ENCODE measurements at regions not wholly inside any gene's neighbourhood (a gene's known extent, or its start where the extent isn't known, plus 50 kb on each side); places are given as distances from the start of the nearest gene placed in this dataset.

GRCh38 chr17:17398188-17398942 lies 78.4 kb upstream of the MED9 start:
- FAIRE-seq = no peak
- WGBS, 3 donors = 68 to 69% (median 68%) methylated on average over 8 of the region's 8 CpGs
- peak overlapping the region in 1 of 3 donors; percentile 52 for H3K27ac ChIP-seq (ENCODE audit: low read depth in 1 of 3, low read length in 2 of 3)
- no peaks in the 10 kb centered on the region for H3K36me3 ChIP-seq (ENCODE audit: control insufficient read depth in 3 of 3, insufficient read depth in 2 of 3, low read depth in 1 of 3, low read length in 3 of 3)
- H3K4me1 ChIP-seq (ENCODE audit: control insufficient read depth in 3 of 3, insufficient read depth in 2 of 3, low read depth in 1 of 3, low read length in 2 of 3) = no peaks in the 10 kb centered on the region
- no peak overlapping the region for H3K4me3 ChIP-seq (ENCODE audit: low read depth in 1 of 3, low read length in 3 of 3)
- DNase-seq = no peak
- H3K27me3 ChIP-seq (ENCODE audit: control insufficient read depth in 3 of 3, insufficient read depth in 3 of 3, low read length in 3 of 3) = peaks cover 0 to 3% (median 0%) of the 10 kb centered on the region in 3 donors
- peaks cover 0 to 5% of the 10 kb centered on the region in 2 donors for H3K9me3 ChIP-seq (ENCODE audit: control insufficient read depth in 2 of 2, insufficient read depth in 1 of 2, low read depth in 1 of 2, low read length in 1 of 2)

GRCh38 chr17:17398943-17399926 lies 77.6 kb upstream of the MED9 start:
- FAIRE-seq (no peak), DNase-seq (no peak)
- peaks cover 0 to 5% of the 10 kb centered on the region in 2 donors for H3K9me3 ChIP-seq (ENCODE audit: control insufficient read depth in 2 of 2, insufficient read depth in 1 of 2, low read depth in 1 of 2, low read length in 1 of 2)
- no peak overlapping the region for H3K4me3 ChIP-seq (ENCODE audit: low read depth in 1 of 3, low read length in 3 of 3)
- H3K27ac ChIP-seq (ENCODE audit: low read depth in 1 of 3, low read length in 2 of 3) = peak overlapping the region in 1 of 3 donors; percentile 52
- H3K4me1 ChIP-seq (ENCODE audit: control insufficient read depth in 3 of 3, insufficient read depth in 2 of 3, low read depth in 1 of 3, low read length in 2 of 3) = peaks cover 0 to 4% (median 0%) of the 10 kb centered on the region in 3 donors
- peaks cover 0 to 3% (median 0%) of the 10 kb centered on the region in 3 donors for H3K27me3 ChIP-seq (ENCODE audit: control insufficient read depth in 3 of 3, insufficient read depth in 3 of 3, low read length in 3 of 3)
- no peaks in the 10 kb centered on the region for H3K36me3 ChIP-seq (ENCODE audit: control insufficient read depth in 3 of 3, insufficient read depth in 2 of 3, low read depth in 1 of 3, low read length in 3 of 3)
- WGBS, 3 donors = 83 to 84% (median 84%) methylated on average over 15 of the region's 15 CpGs

- Histone ChIP-seq H3K27ac (ENCODE audit: low read depth in 1 of 3, low read length in 2 of 3) (no peak overlapping the region), H3K36me3 (ENCODE audit: control insufficient read depth in 3 of 3, insufficient read depth in 2 of 3, low read depth in 1 of 3, low read length in 3 of 3) (no peaks in the 10 kb centered on the region), H3K4me1 (ENCODE audit: control insufficient read depth in 3 of 3, insufficient read depth in 2 of 3, low read depth in 1 of 3, low read length in 2 of 3) (peaks cover 0 to 4% (median 0%) of the 10 kb centered on the region in 3 donors), H3K27me3 (ENCODE audit: control insufficient read depth in 3 of 3, insufficient read depth in 3 of 3, low read length in 3 of 3) (peaks cover 0 to 3% (median 0%) of the 10 kb centered on the region in 3 donors), H3K9me3 (ENCODE audit: control insufficient read depth in 2 of 2, insufficient read depth in 1 of 2, low read depth in 1 of 2, low read length in 1 of 2) (peaks cover 0 to 5% of the 10 kb centered on the region in 2 donors), H3K4me3 (ENCODE audit: low read depth in 1 of 3, low read length in 3 of 3) (no peak overlapping the region)
- DNase-seq (no peak), FAIRE-seq (no peak)
- 87 to 90% (median 87%) methylated on average over 12 of the region's 12 CpGs for WGBS, 3 donors
These were observed 76.7 kb upstream of the MED9 start for GRCh38 chr17:17400070-17400469.

- Histone ChIP-seq H3K4me3 (ENCODE audit: low read depth in 1 of 3, low read length in 3 of 3) (no peak overlapping the region), H3K27ac (ENCODE audit: low read depth in 1 of 3, low read length in 2 of 3) (no peak overlapping the region), H3K4me1 (ENCODE audit: control insufficient read depth in 3 of 3, insufficient read depth in 2 of 3, low read depth in 1 of 3, low read length in 2 of 3) (peaks cover 0 to 4% (median 0%) of the 10 kb centered on the region in 3 donors), H3K36me3 (ENCODE audit: control insufficient read depth in 3 of 3, insufficient read depth in 2 of 3, low read depth in 1 of 3, low read length in 3 of 3) (no peaks in the 10 kb centered on the region), H3K27me3 (ENCODE audit: control insufficient read depth in 3 of 3, insufficient read depth in 3 of 3, low read length in 3 of 3) (peaks cover 0 to 5% (median 0%) of the 10 kb centered on the region in 3 donors), H3K9me3 (ENCODE audit: control insufficient read depth in 2 of 2, insufficient read depth in 1 of 2, low read depth in 1 of 2, low read length in 1 of 2) (peaks cover 0 to 5% of the 10 kb centered on the region in 2 donors)
- no peak for DNase-seq
- 81 to 85% (median 84%) methylated on average over 14 of the region's 14 CpGs for WGBS, 3 donors
- FAIRE-seq = no peak
These were observed 76.1 kb upstream of the MED9 start for GRCh38 chr17:17400566-17401184.

- no peak for FAIRE-seq
- no peak overlapping the region for H3K4me3 ChIP-seq (ENCODE audit: low read depth in 1 of 3, low read length in 3 of 3)
- 52 to 73% (median 70%) methylated on average over 12 of the region's 12 CpGs for WGBS, 3 donors
These were observed 75.5 kb upstream of the MED9 start for GRCh38 chr17:17401271-17401781.

GRCh38 chr17:17402558-17402957 lies 74.2 kb upstream of the MED9 start:
- Histone ChIP-seq H3K27me3 (ENCODE audit: control insufficient read depth in 3 of 3, insufficient read depth in 3 of 3, low read length in 3 of 3) (peaks cover 0 to 5% (median 0%) of the 10 kb centered on the region in 3 donors), H3K36me3 (ENCODE audit: control insufficient read depth in 3 of 3, insufficient read depth in 2 of 3, low read depth in 1 of 3, low read length in 3 of 3) (no peaks in the 10 kb centered on the region), H3K4me3 (ENCODE audit: low read depth in 1 of 3, low read length in 3 of 3) (no peak overlapping the region), H3K27ac (ENCODE audit: low read depth in 1 of 3, low read length in 2 of 3) (no peak overlapping the region), H3K4me1 (ENCODE audit: control insufficient read depth in 3 of 3, insufficient read depth in 2 of 3, low read depth in 1 of 3, low read length in 2 of 3) (peaks cover 0 to 4% (median 0%) of the 10 kb centered on the region in 3 donors), H3K9me3 (ENCODE audit: control insufficient read depth in 2 of 2, insufficient read depth in 1 of 2, low read depth in 1 of 2, low read length in 1 of 2) (no peaks in the 10 kb centered on the region)
- 83 to 88% (median 84%) methylated on average over 6 of the region's 6 CpGs for WGBS, 3 donors
- no peak for FAIRE-seq
- DNase-seq = no peak

More at GRCh38 chr17:17401271-17401781, 75.5 kb upstream of the MED9 start:
- peaks cover 0 to 4% (median 0%) of the 10 kb centered on the region in 3 donors for H3K4me1 ChIP-seq (ENCODE audit: control insufficient read depth in 3 of 3, insufficient read depth in 2 of 3, low read depth in 1 of 3, low read length in 2 of 3)
- H3K36me3 ChIP-seq (ENCODE audit: control insufficient read depth in 3 of 3, insufficient read depth in 2 of 3, low read depth in 1 of 3, low read length in 3 of 3) = no peaks in the 10 kb centered on the region
- peaks cover 0 to 5% (median 0%) of the 10 kb centered on the region in 3 donors for H3K27me3 ChIP-seq (ENCODE audit: control insufficient read depth in 3 of 3, insufficient read depth in 3 of 3, low read length in 3 of 3)
- peaks cover 0 to 3% of the 10 kb centered on the region in 2 donors for H3K9me3 ChIP-seq (ENCODE audit: control insufficient read depth in 2 of 2, insufficient read depth in 1 of 2, low read depth in 1 of 2, low read length in 1 of 2)
- no peak overlapping the region for H3K27ac ChIP-seq (ENCODE audit: low read depth in 1 of 3, low read length in 2 of 3)
- DNase-seq = no peak

- FAIRE-seq (no peak), DNase-seq (no peak)
- no peak overlapping the region for H3K4me3 ChIP-seq (ENCODE audit: low read depth in 1 of 3, low read length in 3 of 3)
- peaks cover 0 to 4% (median 0%) of the 10 kb centered on the region in 3 donors for H3K4me1 ChIP-seq (ENCODE audit: control insufficient read depth in 3 of 3, insufficient read depth in 2 of 3, low read depth in 1 of 3, low read length in 2 of 3)
- no peaks in the 10 kb centered on the region for H3K9me3 ChIP-seq (ENCODE audit: control insufficient read depth in 2 of 2, insufficient read depth in 1 of 2, low read depth in 1 of 2, low read length in 1 of 2)
- H3K36me3 ChIP-seq (ENCODE audit: control insufficient read depth in 3 of 3, insufficient read depth in 2 of 3, low read depth in 1 of 3, low read length in 3 of 3) = no peaks in the 10 kb centered on the region
- 76 to 91% (median 87%) methylated on average over 6 of the region's 6 CpGs for WGBS, 3 donors
- H3K27ac ChIP-seq (ENCODE audit: low read depth in 1 of 3, low read length in 2 of 3) = no peak overlapping the region
- H3K27me3 ChIP-seq (ENCODE audit: control insufficient read depth in 3 of 3, insufficient read depth in 3 of 3, low read length in 3 of 3) = peaks cover 0 to 5% (median 0%) of the 10 kb centered on the region in 3 donors
These were observed 73.7 kb upstream of the MED9 start for GRCh38 chr17:17403065-17403464.

Measured in small intestine (tissue), 7 donors.